ENCODE measurements at regions not wholly inside any gene's neighbourhood (a gene's known extent, or its start where the extent isn't known, plus 50 kb on each side); places are given as distances from the start of the nearest gene placed in this dataset.

DNA sequence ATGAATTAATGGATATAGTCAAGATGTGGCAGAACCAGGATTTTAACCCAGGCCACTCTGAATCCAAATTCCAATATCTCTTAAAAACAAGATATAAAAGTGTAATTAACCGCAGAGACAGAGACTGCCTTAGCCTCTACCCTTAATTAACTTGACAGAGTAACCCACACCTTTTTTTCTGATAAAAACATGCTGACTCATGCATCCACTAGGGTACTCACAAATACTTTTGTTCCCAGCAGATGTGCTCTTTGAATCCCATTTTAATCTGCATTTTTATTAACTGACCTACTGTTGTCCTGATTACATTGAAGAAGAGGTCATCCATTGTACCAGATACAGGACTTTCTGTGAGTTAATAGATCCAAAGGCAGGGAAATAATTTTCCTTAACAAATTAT, 278.3 kb downstream of the CHL1 start:
- no peak for TF ChIP-seq CTCF (IDR thresholded peaks at IDR 0.05)
- no peak for TF ChIP-seq EP300 (IDR thresholded peaks at IDR 0.05; ENCODE audit: low read depth)
